GM12875 (cell line): ENCODE measurements at regions not wholly inside any gene's neighbourhood (a gene's known extent, or its start where the extent isn't known, plus 50 kb on each side); places are given as distances from the start of the nearest gene placed in this dataset.

Source experiments
- H3K4me3 ChIP-seq: one replicate; pipeline ENCODE4 v1.5.1; 2011; ENCODE audit warnings: low read depth, low read length, control low read depth
- CTCF ChIP-seq: IDR thresholded peaks from 2 replicates; pipeline ENCODE4 v1.5.1; 2011; ENCODE audit warnings: low read depth, mild to moderate bottlenecking, control low read depth, inconsistent platforms, low read length, moderate library complexity, borderline replicate concordance; ENCODE audit not compliant: insufficient read depth

GRCh38 chr16:85990861-85991301, 91.9 kb downstream of the IRF8 start:
- H3K4me3 ChIP-seq: no peak overlapping the region

GRCh38 chr16:85991425-85991824, 92.5 kb downstream of the IRF8 start:
- no peak for TF ChIP-seq CTCF
- no peak overlapping the region for H3K4me3 ChIP-seq

More at GRCh38 chr16:85990861-85991301, 91.9 kb downstream of the IRF8 start:
- TF ChIP-seq CTCF: no peak

GRCh38 chr16:85991856-85992255, 92.9 kb downstream of the IRF8 start:
- TF ChIP-seq CTCF: no peak
- no peak overlapping the region for H3K4me3 ChIP-seq

GRCh38 chr16:85992359-85992758, 93.4 kb downstream of the IRF8 start:
- TF ChIP-seq CTCF: no peak
- H3K4me3 ChIP-seq: no peak overlapping the region

GRCh38 chr16:85992779-85993178, 93.8 kb downstream of the IRF8 start:
- TF ChIP-seq CTCF: no peak
- H3K4me3 ChIP-seq: no peak overlapping the region

GRCh38 chr16:85994492-85995490, 95.8 kb downstream of the IRF8 start:
- H3K4me3 ChIP-seq: peak overlapping the region; percentile 40

More at GRCh38 chr16:85994492-85995490, 95.8 kb downstream of the IRF8 start:
- no peak for TF ChIP-seq CTCF
